Astrocyte (in vitro differentiated cells and primary cell): ENCODE measurements at regions not wholly inside any gene's neighbourhood (a gene's known extent, or its start where the extent isn't known, plus 50 kb on each side); places are given as distances from the start of the nearest gene placed in this dataset.

Experiments
- DNase-seq: peaks from one replicate; pipeline ENCODE4 v3.0.0-alpha.2; 2010; ENCODE audit warnings: low read depth
- FAIRE-seq: peaks from 2 replicates; lab custom pipeline; 2011; peaks lifted over from hg19 to GRCh38; lab: Jason Lieb, UNC
- H2AFZ ChIP-seq: 2 replicates; pipeline ENCODE4 v1.6.0; 2012; ENCODE audit warnings: low read depth, low read length, inconsistent platforms
- H3K27ac ChIP-seq: 2 replicates; pipeline ENCODE4 v1.5.1; 2011; ENCODE audit warnings: low read depth, low read length, inconsistent platforms
- H3K27me3 ChIP-seq: 2 replicates; pipeline ENCODE4 v1.6.0; 2011; ENCODE audit warnings: low read length, inconsistent platforms; ENCODE audit not compliant: insufficient read depth
- H3K36me3 ChIP-seq: 2 replicates; pipeline ENCODE4 v1.5.1; 2011; ENCODE audit warnings: low read length, inconsistent platforms; ENCODE audit not compliant: insufficient read depth
- H3K4me1 ChIP-seq: 2 replicates; pipeline ENCODE4 v1.5.1; 2011; ENCODE audit warnings: low read length, inconsistent platforms; ENCODE audit not compliant: insufficient read depth
- H3K4me2 ChIP-seq: 2 replicates; pipeline ENCODE4 v1.6.0; 2012; ENCODE audit warnings: low read length, inconsistent platforms
- H3K4me3 ChIP-seq: 2 replicates; pipeline ENCODE4 v1.5.1; 2011; ENCODE audit warnings: low read depth, mild to moderate bottlenecking, low read length, inconsistent platforms; ENCODE audit not compliant: insufficient read depth
- H3K79me2 ChIP-seq: 2 replicates; pipeline ENCODE4 v1.6.0; 2012; ENCODE audit warnings: mild to moderate bottlenecking, low read length, inconsistent platforms; ENCODE audit not compliant: insufficient read depth
- H3K9ac ChIP-seq: 2 replicates; pipeline ENCODE4 v1.6.0; 2012; ENCODE audit warnings: mild to moderate bottlenecking, low read length, inconsistent platforms
- H3K9me3 ChIP-seq: 2 replicates; pipeline ENCODE4 v1.5.1; 2012; ENCODE audit warnings: low read depth, mild to moderate bottlenecking, low read length, inconsistent platforms; ENCODE audit not compliant: insufficient read depth
- H4K20me1 ChIP-seq: 2 replicates; pipeline ENCODE4 v1.6.0; 2012; ENCODE audit warnings: low read length, inconsistent platforms; ENCODE audit not compliant: insufficient read depth
- H3K27ac Mint-ChIP-seq: one replicate; pipeline ENCODE4 v1.8.0; 2021; ENCODE audit warnings: mild to moderate bottlenecking, mixed read lengths; ENCODE audit not compliant: unreplicated experiment
- H3K27me3 Mint-ChIP-seq: one replicate; pipeline ENCODE4 v1.8.0; 2021; ENCODE audit warnings: low read depth, mixed read lengths; ENCODE audit not compliant: unreplicated experiment
- H3K36me3 Mint-ChIP-seq: one replicate; pipeline ENCODE4 v1.8.0; 2021; ENCODE audit warnings: low read depth, mixed read lengths; ENCODE audit not compliant: unreplicated experiment
- H3K4me1 Mint-ChIP-seq: one replicate; pipeline ENCODE4 v1.8.0; 2021; ENCODE audit warnings: low read depth, mixed read lengths; ENCODE audit not compliant: unreplicated experiment
- H3K4me3 Mint-ChIP-seq: one replicate; pipeline ENCODE4 v1.8.0; 2021; ENCODE audit warnings: mild to moderate bottlenecking, moderate library complexity, mixed read lengths; ENCODE audit not compliant: unreplicated experiment
- H3K9me3 Mint-ChIP-seq: one replicate; pipeline ENCODE4 v1.8.0; 2021; ENCODE audit warnings: mild to moderate bottlenecking, mixed read lengths; ENCODE audit not compliant: unreplicated experiment
- CTCF ChIP-seq: IDR thresholded peaks from 2 replicates; pipeline ENCODE4 v1.5.1; 2011; ENCODE audit warnings: low read depth, mild to moderate bottlenecking, inconsistent platforms, low read length, moderate library complexity; ENCODE audit not compliant: insufficient read depth
- EZH2 ChIP-seq: IDR thresholded peaks from 2 replicates; pipeline ENCODE4 v1.6.1; 2012; ENCODE audit warnings: mild to moderate bottlenecking, low read length, inconsistent platforms; ENCODE audit not compliant: insufficient read depth

- peaks cover 5% of the 10 kb centered on the region for H3K9me3 Mint-ChIP-seq
- Histone ChIP-seq H3K36me3 (no peaks in the 10 kb centered on the region), H3K79me2 (no peaks in the 10 kb centered on the region), H3K9me3 (no peaks in the 10 kb centered on the region), H3K9ac (peak overlapping the region; percentile 57), H3K4me3 (peak overlapping the region; percentile 32), H3K27ac (peak overlapping the region; percentile 85), H4K20me1 (no peaks in the 10 kb centered on the region), H3K27me3 (no peaks in the 10 kb centered on the region), H3K4me1 (peaks cover 18% of the 10 kb centered on the region), H2AFZ (no peak overlapping the region), H3K4me2 (peak overlapping the region; percentile 73)
- H3K4me1 Mint-ChIP-seq = peaks cover 29% of the 10 kb centered on the region
- H3K27ac Mint-ChIP-seq = peak overlapping the region; percentile 92
- no peak for TF ChIP-seq EZH2
- no peak for TF ChIP-seq CTCF
- H3K36me3 Mint-ChIP-seq = peaks cover 2% of the 10 kb centered on the region
- peak; percentile 52 for FAIRE-seq
- peak; percentile 84 for DNase-seq
- H3K27me3 Mint-ChIP-seq = no peaks in the 10 kb centered on the region
- H3K4me3 Mint-ChIP-seq = no peak overlapping the region
Observed at GRCh38 chr18:67599277-67599676, 82.8 kb upstream of the DSEL start.

- Histone ChIP-seq H3K9ac (no peak overlapping the region), H3K27me3 (no peaks in the 10 kb centered on the region), H4K20me1 (no peaks in the 10 kb centered on the region), H3K27ac (no peak overlapping the region), H3K9me3 (no peaks in the 10 kb centered on the region), H3K4me3 (no peak overlapping the region), H3K79me2 (no peaks in the 10 kb centered on the region), H3K4me1 (peaks cover 18% of the 10 kb centered on the region), H3K4me2 (no peak overlapping the region), H3K36me3 (no peaks in the 10 kb centered on the region), H2AFZ (no peak overlapping the region)
- H3K36me3 Mint-ChIP-seq = peaks cover 2% of the 10 kb centered on the region
- peaks cover 5% of the 10 kb centered on the region for H3K9me3 Mint-ChIP-seq
- H3K27ac Mint-ChIP-seq = no peak overlapping the region
- FAIRE-seq (no peak), DNase-seq (no peak)
- peaks cover 29% of the 10 kb centered on the region for H3K4me1 Mint-ChIP-seq
- TF ChIP-seq EZH2 = no peak
- TF ChIP-seq CTCF = no peak
- no peaks in the 10 kb centered on the region for H3K27me3 Mint-ChIP-seq
- H3K4me3 Mint-ChIP-seq = no peak overlapping the region
Observed at GRCh38 chr18:67597759-67598158, 81.2 kb upstream of the DSEL start.

- Histone ChIP-seq H3K4me3 (no peak overlapping the region), H3K4me2 (no peak overlapping the region), H2AFZ (no peak overlapping the region), H3K4me1 (peaks cover 18% of the 10 kb centered on the region), H3K27me3 (no peaks in the 10 kb centered on the region), H3K9me3 (no peaks in the 10 kb centered on the region), H4K20me1 (no peaks in the 10 kb centered on the region), H3K9ac (no peak overlapping the region), H3K36me3 (no peaks in the 10 kb centered on the region), H3K27ac (no peak overlapping the region), H3K79me2 (no peaks in the 10 kb centered on the region)
- DNase-seq (no peak), FAIRE-seq (no peak)
- Mint-ChIP-seq H3K36me3 (peaks cover 2% of the 10 kb centered on the region), H3K27me3 (no peaks in the 10 kb centered on the region), H3K9me3 (peaks cover 5% of the 10 kb centered on the region), H3K4me3 (no peak overlapping the region), H3K27ac (no peak overlapping the region), H3K4me1 (peaks cover 25% of the 10 kb centered on the region)
- TF ChIP-seq CTCF = no peak
- TF ChIP-seq EZH2 = no peak
Observed at GRCh38 chr18:67596003-67596402, 79.5 kb upstream of the DSEL start.
